C4-2B (cell line): ENCODE measurements at regions not wholly inside any gene's neighbourhood (a gene's known extent, or its start where the extent isn't known, plus 50 kb on each side); places are given as distances from the start of the nearest gene placed in this dataset.

Experiments
- H3K27ac ChIP-seq: fragments of 450-650 bp; 2 replicates; pipeline ENCODE4 v1.5.1; 2017
- CTCF ChIP-seq: fragments of 450-650 bp; conservative IDR thresholded peaks from 2 replicates; pipeline ENCODE4 v1.5.1; 2017; ENCODE audit warnings: mild to moderate bottlenecking
- ZFX ChIP-seq: fragments of 450-650 bp; IDR thresholded peaks from 2 replicates; pipeline ENCODE4 v1.6.1; 2017

GRCh38 chr13:112205990-112206389 is 139.0 kb downstream of the SOX1 start:
- TF ChIP-seq CTCF (no peak), ZFX (no peak)

GRCh38 chr13:112207129-112207528 is 140.2 kb downstream of the SOX1 start:
- no peak overlapping the region for H3K27ac ChIP-seq
- no peak for TF ChIP-seq CTCF

More at GRCh38 chr13:112205990-112206389, 139.0 kb downstream of the SOX1 start:
- H3K27ac ChIP-seq: no peak overlapping the region

- TF ChIP-seq ZFX (no peak), CTCF (no peak)
- H3K27ac ChIP-seq: no peak overlapping the region
These were observed 141.7 kb downstream of the SOX1 start for GRCh38 chr13:112208656-112209055.

- no peak for TF ChIP-seq CTCF
- TF ChIP-seq ZFX: no peak
These were observed 142.3 kb downstream of the SOX1 start for GRCh38 chr13:112209266-112209665.

GRCh38 chr13:112209711-112210110 is 142.8 kb downstream of the SOX1 start:
- no peak overlapping the region for H3K27ac ChIP-seq

More at GRCh38 chr13:112209266-112209665, 142.3 kb downstream of the SOX1 start:
- H3K27ac ChIP-seq: no peak overlapping the region

GRCh38 chr13:112210371-112210770 is 143.4 kb downstream of the SOX1 start:
- no peak overlapping the region for H3K27ac ChIP-seq
- no peak for TF ChIP-seq CTCF
- no peak for TF ChIP-seq ZFX

More at GRCh38 chr13:112209711-112210110, 142.8 kb downstream of the SOX1 start:
- no peak for TF ChIP-seq ZFX
- no peak for TF ChIP-seq CTCF

- TF ChIP-seq CTCF (no peak), ZFX (no peak)
- H3K27ac ChIP-seq: no peak overlapping the region
These were observed 145.6 kb downstream of the SOX1 start for GRCh38 chr13:112212533-112212932.
